Adipocyte (in vitro differentiated cells): ENCODE measurements at regions not wholly inside any gene's neighbourhood (a gene's known extent, or its start where the extent isn't known, plus 50 kb on each side); places are given as distances from the start of the nearest gene placed in this dataset.

Source experiments
- DNase-seq: peaks from one replicate; pipeline ENCODE4 v3.0.0-alpha.2; 2015; ENCODE audit warnings: low read depth
- H3K27me3 ChIP-seq: replicated peaks from 2 replicates; pipeline ENCODE4 v1.7.0; 2013; ENCODE audit warnings: mild to moderate bottlenecking, low read length, moderate library complexity; ENCODE audit not compliant: control insufficient read depth, insufficient read depth
- H3K36me3 ChIP-seq: 2 replicates; pipeline ENCODE4 v1.7.0; 2013; ENCODE audit warnings: low read length, mild to moderate bottlenecking, moderate library complexity; ENCODE audit not compliant: control insufficient read depth, insufficient read depth, severe bottlenecking
- H3K4me1 ChIP-seq: 2 replicates; pipeline ENCODE4 v1.7.0; 2013; ENCODE audit warnings: mild to moderate bottlenecking, low read length, moderate library complexity; ENCODE audit not compliant: control insufficient read depth, insufficient read depth
- H3K4me3 ChIP-seq: 2 replicates; pipeline ENCODE4 v1.7.0; 2013; ENCODE audit warnings: mild to moderate bottlenecking, low read length, moderate library complexity
- H3K9ac ChIP-seq: 2 replicates; pipeline ENCODE4 v1.7.0; 2013; ENCODE audit warnings: mild to moderate bottlenecking, low read length, moderate library complexity
- H3K9me3 ChIP-seq: 2 replicates; pipeline ENCODE4 v1.7.0; 2013; ENCODE audit warnings: mild to moderate bottlenecking, low read length, moderate library complexity; ENCODE audit not compliant: control insufficient read depth

DNA sequence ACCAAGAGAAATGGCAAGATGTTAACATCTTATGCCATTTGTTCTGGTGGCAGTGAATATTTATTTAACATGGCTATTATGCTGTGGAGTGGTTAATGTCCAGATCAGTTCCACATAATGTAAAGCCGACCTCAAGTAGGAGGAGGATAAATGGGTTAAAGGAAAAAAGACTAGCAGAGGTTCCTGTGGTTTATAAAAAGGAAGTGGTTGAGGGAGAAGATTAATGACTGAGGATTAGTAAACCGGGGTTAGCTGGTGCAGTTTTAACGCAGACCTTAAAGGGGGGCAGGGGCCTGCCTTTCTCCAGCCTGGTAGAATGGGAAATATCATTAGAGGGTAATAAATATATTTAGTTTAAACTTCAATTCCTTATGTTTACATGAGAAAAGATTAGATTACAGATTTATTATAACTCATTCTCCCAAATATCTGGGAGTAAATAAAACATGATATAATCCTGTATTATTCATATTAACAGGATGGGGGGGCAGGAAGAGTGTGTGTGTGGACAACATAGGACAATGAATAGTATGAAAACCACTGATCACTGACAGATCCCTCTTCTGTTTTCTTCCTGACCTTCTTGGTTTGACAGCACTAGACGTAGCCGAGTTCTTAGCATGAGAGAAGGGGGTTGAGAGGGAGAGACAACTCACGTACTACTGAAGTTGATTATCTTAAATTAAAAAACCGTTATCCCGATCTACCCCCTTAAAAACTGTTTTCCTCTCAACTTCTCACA, 124.1 kb upstream of the LIMCH1 start:
- Histone ChIP-seq H3K9ac (no peak overlapping the region), H3K36me3 (no peaks in the 10 kb centered on the region), H3K4me1 (peaks cover 19% of the 10 kb centered on the region), H3K4me3 (no peak overlapping the region), H3K27me3 (no peaks in the 10 kb centered on the region), H3K9me3 (no peaks in the 10 kb centered on the region)
- DNase-seq: no peak

DNA sequence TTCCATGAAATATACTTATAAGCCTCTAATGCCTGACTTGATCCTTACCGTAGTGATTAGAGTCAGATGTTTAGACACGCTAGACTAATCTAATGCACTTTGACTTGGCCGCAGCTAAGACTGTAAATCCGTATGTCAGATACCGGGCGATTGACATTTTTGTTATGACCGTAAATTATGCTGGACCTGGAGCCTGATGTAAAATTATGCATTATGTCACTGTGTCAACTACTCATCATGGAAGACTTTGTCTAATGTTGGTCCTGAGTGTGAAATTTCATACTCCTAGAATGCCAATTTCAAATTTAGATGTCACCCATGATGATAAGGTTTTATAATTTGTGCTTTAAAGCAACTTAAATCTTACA, 123.6 kb upstream of the LIMCH1 start:
- Histone ChIP-seq H3K9ac (no peak overlapping the region), H3K4me1 (peaks cover 15% of the 10 kb centered on the region), H3K4me3 (no peak overlapping the region), H3K36me3 (no peaks in the 10 kb centered on the region), H3K27me3 (no peaks in the 10 kb centered on the region), H3K9me3 (no peaks in the 10 kb centered on the region)
- DNase-seq: no peak

DNA sequence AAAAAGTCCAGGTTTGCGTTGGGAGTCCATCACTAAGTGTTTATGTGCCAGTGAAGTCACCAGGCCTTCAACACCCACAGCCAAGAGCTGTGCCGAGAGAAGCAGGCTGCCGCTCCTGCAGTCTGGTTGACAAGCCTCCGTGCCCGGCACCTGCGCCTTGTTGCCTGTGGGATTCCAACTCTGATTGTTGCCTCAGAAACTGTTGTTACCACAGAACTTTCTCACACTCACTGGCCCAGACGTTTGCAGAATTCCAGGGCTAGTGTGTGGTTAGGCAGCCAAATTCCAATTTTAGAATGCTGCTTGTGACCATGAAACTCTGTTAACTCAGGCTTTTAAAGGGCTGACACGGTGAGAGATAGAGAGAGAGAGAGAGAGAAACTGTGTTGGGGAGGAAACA, 119.5 kb upstream of the LIMCH1 start:
- Histone ChIP-seq H3K4me3 (peak overlapping the region; percentile 1), H3K9me3 (no peaks in the 10 kb centered on the region), H3K4me1 (peaks cover 7% of the 10 kb centered on the region), H3K27me3 (no peaks in the 10 kb centered on the region), H3K36me3 (no peaks in the 10 kb centered on the region), H3K9ac (no peak overlapping the region)
- DNase-seq: peak; percentile 45

GRCh38 chr4:41420541-41420940, 117.4 kb upstream of the LIMCH1 start:
- Histone ChIP-seq H3K27me3 (no peaks in the 10 kb centered on the region), H3K36me3 (no peaks in the 10 kb centered on the region), H3K9me3 (no peaks in the 10 kb centered on the region), H3K4me3 (no peak overlapping the region), H3K4me1 (peaks cover 7% of the 10 kb centered on the region), H3K9ac (no peak overlapping the region)
- DNase-seq: no peak

DNA sequence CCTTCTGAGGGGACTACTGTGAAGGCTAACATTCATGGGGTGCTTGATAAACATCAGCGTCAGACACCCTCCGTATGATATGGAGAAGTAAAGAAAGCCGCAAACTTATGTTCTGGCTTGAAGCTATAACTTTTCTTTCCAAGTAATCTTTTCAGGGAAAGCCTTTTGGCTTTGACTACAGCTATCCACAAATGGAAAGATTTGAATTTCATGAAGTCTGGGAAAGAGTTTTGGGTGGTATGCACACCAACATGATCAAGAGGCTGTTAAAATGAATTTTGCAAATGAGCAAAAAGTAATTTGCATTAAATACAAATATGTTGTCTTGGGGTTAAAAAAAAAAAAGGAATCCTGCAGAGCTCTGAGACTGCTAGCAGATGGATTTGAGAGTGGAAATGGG, 114.8 kb upstream of the LIMCH1 start:
- Histone ChIP-seq H3K9ac (no peak overlapping the region), H3K4me3 (no peak overlapping the region), H3K4me1 (peaks cover 15% of the 10 kb centered on the region), H3K9me3 (no peaks in the 10 kb centered on the region), H3K36me3 (no peaks in the 10 kb centered on the region), H3K27me3 (no peaks in the 10 kb centered on the region)
- DNase-seq: no peak

- Histone ChIP-seq H3K36me3 (no peaks in the 10 kb centered on the region), H3K27me3 (no peaks in the 10 kb centered on the region), H3K4me1 (peaks cover 10% of the 10 kb centered on the region), H3K9me3 (no peaks in the 10 kb centered on the region), H3K4me3 (no peak overlapping the region), H3K9ac (no peak overlapping the region)
- no peak for DNase-seq
These were observed 113.4 kb upstream of the LIMCH1 start for GRCh38 chr4:41424522-41424921.

- no peaks in the 10 kb centered on the region for H3K9me3 ChIP-seq
- H3K4me3 ChIP-seq: no peak overlapping the region
- no peaks in the 10 kb centered on the region for H3K36me3 ChIP-seq
- H3K4me1 ChIP-seq: peaks cover 17% of the 10 kb centered on the region
- DNase-seq: no peak
- H3K27me3 ChIP-seq: no peaks in the 10 kb centered on the region
- no peak overlapping the region for H3K9ac ChIP-seq
These were observed 112.3 kb upstream of the LIMCH1 start for GRCh38 chr4:41425650-41426049.

GRCh38 chr4:41426539-41426938, 111.4 kb upstream of the LIMCH1 start:
- no peak overlapping the region for H3K4me3 ChIP-seq
- DNase-seq: peak; percentile 28
- no peak overlapping the region for H3K9ac ChIP-seq
- peaks cover 24% of the 10 kb centered on the region for H3K4me1 ChIP-seq
- no peaks in the 10 kb centered on the region for H3K36me3 ChIP-seq
- H3K9me3 ChIP-seq: no peaks in the 10 kb centered on the region
- H3K27me3 ChIP-seq: no peaks in the 10 kb centered on the region

DNA sequence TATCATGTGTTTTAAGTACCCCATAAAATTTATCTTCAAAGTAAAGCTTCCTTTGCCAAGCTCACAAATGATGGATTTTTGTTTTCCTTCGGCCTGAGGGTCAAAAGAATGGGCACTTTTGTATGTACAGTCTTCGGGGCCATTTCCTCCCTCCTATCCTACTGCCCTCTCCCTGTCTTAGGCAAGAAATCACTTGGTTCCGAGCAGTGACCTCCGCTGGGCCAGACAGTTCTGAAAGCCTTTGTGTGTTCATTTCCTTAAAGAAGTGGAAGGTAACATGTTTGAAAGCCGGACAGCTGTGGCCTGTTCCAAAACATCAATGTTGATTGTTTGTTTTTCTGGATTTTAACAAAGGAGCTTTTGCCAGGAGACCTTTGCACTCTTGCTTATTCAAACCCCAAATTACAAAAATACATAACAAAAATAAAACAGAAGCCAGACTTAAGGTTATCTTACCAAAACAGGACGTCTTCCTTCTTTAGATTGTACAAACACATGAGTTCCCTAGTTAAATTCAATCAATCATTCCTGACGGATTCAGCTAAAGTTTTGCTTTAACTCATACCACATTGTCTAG, 110.6 kb upstream of the LIMCH1 start:
- no peak for DNase-seq
- Histone ChIP-seq H3K9ac (no peak overlapping the region), H3K4me1 (peaks cover 33% of the 10 kb centered on the region), H3K4me3 (no peak overlapping the region), H3K9me3 (no peaks in the 10 kb centered on the region), H3K27me3 (no peaks in the 10 kb centered on the region), H3K36me3 (no peaks in the 10 kb centered on the region)

- H3K9me3 ChIP-seq: no peaks in the 10 kb centered on the region
- no peak overlapping the region for H3K9ac ChIP-seq
- peaks cover 40% of the 10 kb centered on the region for H3K4me1 ChIP-seq
- H3K4me3 ChIP-seq: no peak overlapping the region
- no peaks in the 10 kb centered on the region for H3K36me3 ChIP-seq
- DNase-seq: no peak
- no peaks in the 10 kb centered on the region for H3K27me3 ChIP-seq
These were observed 109.9 kb upstream of the LIMCH1 start for GRCh38 chr4:41427931-41428600.

DNA sequence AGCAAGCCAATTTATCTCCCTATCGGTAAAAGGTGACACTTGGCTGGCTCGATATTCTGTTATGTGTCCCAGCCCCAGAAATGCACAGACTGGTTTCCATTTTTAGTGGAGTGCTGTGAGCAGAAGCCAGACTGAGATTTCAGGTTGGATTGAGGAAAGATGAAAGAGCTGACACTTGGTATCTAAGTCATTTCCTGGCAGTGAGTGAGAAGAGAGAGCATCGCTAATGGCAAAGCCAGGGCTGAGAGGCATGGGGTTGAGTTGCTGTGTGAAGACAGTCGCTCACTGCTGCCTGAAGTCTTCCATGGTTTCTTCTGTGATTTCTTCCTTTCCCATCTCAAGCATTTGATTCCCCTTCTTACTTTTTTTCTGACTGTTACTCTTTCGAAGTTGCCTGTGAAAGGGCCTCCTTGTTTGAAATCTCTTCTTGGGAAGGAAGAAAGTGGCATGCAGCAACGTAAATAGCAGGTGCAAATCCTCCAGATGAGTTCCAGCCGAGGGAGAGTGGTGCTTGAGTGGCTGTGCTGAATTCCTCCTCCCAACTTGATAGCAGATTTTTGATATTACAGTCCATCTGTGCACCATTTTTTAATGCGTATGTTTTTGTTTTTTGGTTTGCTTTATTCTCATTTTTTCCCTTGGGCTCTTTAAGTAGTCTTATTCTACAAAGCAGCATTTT, 109.2 kb upstream of the LIMCH1 start:
- Histone ChIP-seq H3K27me3 (no peaks in the 10 kb centered on the region), H3K9me3 (no peaks in the 10 kb centered on the region), H3K4me3 (no peak overlapping the region), H3K4me1 (peaks cover 44% of the 10 kb centered on the region), H3K36me3 (no peaks in the 10 kb centered on the region), H3K9ac (no peak overlapping the region)
- no peak for DNase-seq
